K562 (cell line): ENCODE measurements at regions not wholly inside any gene's neighbourhood (a gene's known extent, or its start where the extent isn't known, plus 50 kb on each side); places are given as distances from the start of the nearest gene placed in this dataset.

ENCODE experiments used
- CTCF ChIP-seq, 3 experiments: IDR thresholded peaks in 2 of 3; conservative IDR thresholded peaks in 1 of 3; 2 replicates each; pipeline ENCODE4 v1.5.1; 2011 to 2012; ENCODE audit warnings: low read length in 3 of 3, mild to moderate bottlenecking in 3 of 3, control low read depth in 2 of 3, improper control_type of control experiment in 1 of 3, inconsistent platforms in 1 of 3, low read depth in 1 of 3, mixed read lengths in 1 of 3, moderate library complexity in 1 of 3; ENCODE audit not compliant: insufficient read depth in 2 of 3
- DIDO1 ChIP-seq: fragments of 450-650 bp; IDR thresholded peaks from 2 replicates; pipeline ENCODE4 v1.6.1; 2016; ENCODE audit warnings: low read depth, missing biosample characterization, missing genetic modification characterization
- GATA2 ChIP-seq: sonication (generic); formaldehyde crosslinking; IDR thresholded peaks from 2 replicates; pipeline ENCODE4 v1.4.0; 2020; ENCODE audit warnings: mild to moderate bottlenecking, missing genetic modification reagents
- HMGXB4 ChIP-seq: sonication (generic); formaldehyde crosslinking; IDR thresholded peaks from 2 replicates; pipeline ENCODE4 v1.8.1; 2023; ENCODE audit warnings: mild to moderate bottlenecking, missing genetic modification reagents
- RBM22 ChIP-seq: fragments of 200-400 bp; formaldehyde crosslinking; IDR thresholded peaks from 2 replicates; pipeline ENCODE4 v1.6.1; 2018; ENCODE audit warnings: low read length, low read depth; ENCODE audit not compliant: poor library complexity, severe bottlenecking
- SPI1 ChIP-seq: IDR thresholded peaks from 2 replicates; pipeline ENCODE4 v1.6.1; 2011; ENCODE audit warnings: low read depth, low read length, control low read depth, borderline replicate concordance
- THAP7 ChIP-seq: fragments of 250-450 bp; sonication (Bioruptor Pico); IDR thresholded peaks from 2 replicates; pipeline ENCODE4 v1.5.0; 2021
- ZZZ3 ChIP-seq: fragments of 450-650 bp; IDR thresholded peaks from 2 replicates; pipeline ENCODE4 v1.6.1; 2016; ENCODE audit warnings: antibody characterized with exemption, mild to moderate bottlenecking, moderate library complexity

GRCh38 chr2:161004379-161004778, 155.8 kb upstream of the TANK start:
- TF ChIP-seq THAP7 (CRISPR knock-in tag) (no peak), SPI1 (no peak), ZZZ3 (no peak), CTCF (IDR thresholded peaks at IDR 0.05 in 2 of 3, conservative IDR thresholded peaks at IDR 0.05 in 1 of 3; ENCODE audit: insufficient read depth in 2 of 3, low read depth in 1 of 3, low read length in 3 of 3) (0 out of 6 replicates have a peak, but pooled peaks of 1 of the 3 experiments have one; percentile 10), GATA2 (CRISPR knock-in tag) (no peak), DIDO1 (no peak), RBM22 (no peak), HMGXB4 (no peak)
